Liver (tissue), 8 donors: ENCODE measurements at regions not wholly inside any gene's neighbourhood (a gene's known extent, or its start where the extent isn't known, plus 50 kb on each side); places are given as distances from the start of the nearest gene placed in this dataset.

Experiments
- DNase-seq: peaks from one replicate; pipeline ENCODE4 v3.0.0-alpha.2; 2017; ENCODE audit warnings: low spot score
- H3K27ac ChIP-seq, 2 donors: one replicate each; pipeline ENCODE4 v1.7.0; 2013; ENCODE audit warnings: inconsistent platforms in 2 of 2, low read length in 2 of 2, control low read depth in 1 of 2, low read depth in 1 of 2, mild to moderate bottlenecking in 1 of 2
- H3K27me3 ChIP-seq, 4 donors: one replicate each; pipeline versions ENCODE4 v1.6.1 to v1.7.0; 2013; ENCODE audit warnings: low read length in 3 of 4, inconsistent platforms in 1 of 4, mild to moderate bottlenecking in 1 of 4, moderate library complexity in 1 of 4; ENCODE audit not compliant: control insufficient read depth in 4 of 4, insufficient read depth in 4 of 4
- H3K36me3 ChIP-seq, 4 donors: one replicate each; pipeline versions ENCODE4 v1.6.1 to v1.7.0; 2013; ENCODE audit warnings: low read length in 3 of 4, mild to moderate bottlenecking in 3 of 4, low read depth in 1 of 4, moderate library complexity in 1 of 4; ENCODE audit not compliant: control insufficient read depth in 4 of 4, insufficient read depth in 3 of 4
- H3K4me1 ChIP-seq, 4 donors: one replicate each; pipeline versions ENCODE4 v1.6.1 to v1.7.0; 2013; ENCODE audit warnings: low read length in 3 of 4, mild to moderate bottlenecking in 3 of 4, moderate library complexity in 1 of 4; ENCODE audit not compliant: control insufficient read depth in 4 of 4, insufficient read depth in 4 of 4
- H3K4me3 ChIP-seq, 3 donors: one replicate each; pipeline versions ENCODE4 v1.6.1 to v1.7.0; 2013; ENCODE audit warnings: low read length in 3 of 3, control low read depth in 1 of 3, low read depth in 1 of 3, mild to moderate bottlenecking in 1 of 3
- H3K9ac ChIP-seq, 2 donors: one replicate each; pipeline ENCODE4 v1.7.0; 2013; ENCODE audit warnings: low read length in 2 of 2, mild to moderate bottlenecking in 2 of 2, moderate library complexity in 2 of 2, control low read depth in 1 of 2, low read depth in 1 of 2
- H3K9me3 ChIP-seq, 4 donors: one replicate each; pipeline versions ENCODE4 v1.6.1 to v1.7.0; 2013; ENCODE audit warnings: low read length in 3 of 4; ENCODE audit not compliant: control insufficient read depth in 4 of 4
- EGR1 ChIP-seq, 2 donors: IDR thresholded peaks; 2 replicates each; pipeline ENCODE4 v1.6.1; 2016 to 2018; ENCODE audit warnings: antibody characterized with exemption in 2 of 2, low read depth in 2 of 2
- FOXA2 ChIP-seq: IDR thresholded peaks from 2 replicates; pipeline ENCODE4 v1.6.1; 2016; ENCODE audit warnings: antibody characterized with exemption
- GABPA ChIP-seq, 2 donors: IDR thresholded peaks in 1 of 2; conservative IDR thresholded peaks in 1 of 2; 2 replicates each; pipeline ENCODE4 v1.6.1; 2016; ENCODE audit warnings: antibody characterized with exemption in 2 of 2, mild to moderate bottlenecking in 1 of 2, moderate library complexity in 1 of 2
- HNF4A ChIP-seq, 2 donors: conservative IDR thresholded peaks; 2 replicates each; pipeline ENCODE4 v1.6.1; 2016; ENCODE audit warnings: antibody characterized with exemption in 2 of 2, mild to moderate bottlenecking in 2 of 2
- HNF4G ChIP-seq: IDR thresholded peaks from 2 replicates; pipeline ENCODE4 v1.6.1; 2016; ENCODE audit warnings: antibody characterized with exemption
- JUND ChIP-seq, 2 donors: IDR thresholded peaks; 2 replicates each; pipeline ENCODE4 v1.6.1; 2016; ENCODE audit warnings: antibody characterized with exemption in 2 of 2
- NR2F2 ChIP-seq: IDR thresholded peaks from 2 replicates; pipeline ENCODE4 v1.6.1; 2016; ENCODE audit warnings: antibody characterized with exemption
- RAD21 ChIP-seq, 2 donors: IDR thresholded peaks; 2 replicates each; pipeline ENCODE4 v1.6.1; 2016; ENCODE audit warnings: antibody characterized with exemption in 2 of 2, mild to moderate bottlenecking in 2 of 2
- SP1 ChIP-seq: IDR thresholded peaks from 2 replicates; pipeline ENCODE4 v1.6.1; 2018; ENCODE audit warnings: antibody characterized with exemption, mild to moderate bottlenecking
- TAF1 ChIP-seq: conservative IDR thresholded peaks from 2 replicates; pipeline ENCODE4 v1.6.1; 2016; ENCODE audit warnings: antibody characterized with exemption, mild to moderate bottlenecking
- YY1 ChIP-seq: IDR thresholded peaks from 2 replicates; pipeline ENCODE4 v1.6.1; 2016; ENCODE audit warnings: antibody characterized with exemption, mild to moderate bottlenecking
- whole genome bisulfite sequencing: extraction: QIAGEN DNeasy Blood & Tissue Kit; methylation state at CpG from one replicate; pipeline ENCODE4 v1.1.7; 2013; 5-methylcytosine and 5-hydroxymethylcytosine counted together
- TF ChIP-seq, protein P1 (sequence below): IDR thresholded peaks from 2 replicates; pipeline ENCODE4 v1.6.1; 2016; ENCODE audit warnings: antibody characterized with exemption, mild to moderate bottlenecking
- TF ChIP-seq, protein P2 (sequence below): fragments of 150-350 bp; IDR thresholded peaks from 2 replicates; pipeline ENCODE4 v1.5.1; 2017; ENCODE audit warnings: improper control_type of control experiment, low read depth, low read length; ENCODE audit not compliant: missing input control
- TF ChIP-seq, protein P3 (sequence below): IDR thresholded peaks from 2 replicates; pipeline ENCODE4 v1.6.1; 2016; ENCODE audit warnings: antibody characterized with exemption
- TF ChIP-seq, protein P4 (sequence below): IDR thresholded peaks from 2 replicates; pipeline ENCODE4 v1.6.1; 2016; ENCODE audit warnings: antibody characterized with exemption
- donor health status: healthy.
- donor health status: healthy.
- donor health status: healthy.
- donor health status: healthy.
- donor health status: healthy.

DNA sequence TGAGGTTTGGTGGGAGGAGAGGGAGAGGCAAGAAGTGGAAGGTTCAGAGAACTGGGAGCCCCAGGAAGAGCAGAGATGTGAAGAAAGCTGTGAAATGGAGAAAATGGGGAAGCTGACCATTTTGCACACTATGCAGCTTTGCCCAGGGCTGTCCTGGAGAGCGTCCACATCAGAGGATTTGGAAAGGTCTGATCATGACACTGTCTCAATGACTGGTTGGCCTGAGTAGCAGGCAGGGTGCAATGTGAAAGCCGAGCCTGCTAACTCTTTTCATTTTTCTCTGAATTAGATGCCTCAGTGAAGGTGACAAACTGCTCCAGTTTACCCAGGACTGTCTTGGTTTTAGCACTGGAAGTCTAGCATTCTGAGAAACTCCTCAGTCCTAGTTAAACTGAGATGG lies 330.1 kb upstream of the RPS6KA3 start (continued):
- TF ChIP-seq, protein P1, sequence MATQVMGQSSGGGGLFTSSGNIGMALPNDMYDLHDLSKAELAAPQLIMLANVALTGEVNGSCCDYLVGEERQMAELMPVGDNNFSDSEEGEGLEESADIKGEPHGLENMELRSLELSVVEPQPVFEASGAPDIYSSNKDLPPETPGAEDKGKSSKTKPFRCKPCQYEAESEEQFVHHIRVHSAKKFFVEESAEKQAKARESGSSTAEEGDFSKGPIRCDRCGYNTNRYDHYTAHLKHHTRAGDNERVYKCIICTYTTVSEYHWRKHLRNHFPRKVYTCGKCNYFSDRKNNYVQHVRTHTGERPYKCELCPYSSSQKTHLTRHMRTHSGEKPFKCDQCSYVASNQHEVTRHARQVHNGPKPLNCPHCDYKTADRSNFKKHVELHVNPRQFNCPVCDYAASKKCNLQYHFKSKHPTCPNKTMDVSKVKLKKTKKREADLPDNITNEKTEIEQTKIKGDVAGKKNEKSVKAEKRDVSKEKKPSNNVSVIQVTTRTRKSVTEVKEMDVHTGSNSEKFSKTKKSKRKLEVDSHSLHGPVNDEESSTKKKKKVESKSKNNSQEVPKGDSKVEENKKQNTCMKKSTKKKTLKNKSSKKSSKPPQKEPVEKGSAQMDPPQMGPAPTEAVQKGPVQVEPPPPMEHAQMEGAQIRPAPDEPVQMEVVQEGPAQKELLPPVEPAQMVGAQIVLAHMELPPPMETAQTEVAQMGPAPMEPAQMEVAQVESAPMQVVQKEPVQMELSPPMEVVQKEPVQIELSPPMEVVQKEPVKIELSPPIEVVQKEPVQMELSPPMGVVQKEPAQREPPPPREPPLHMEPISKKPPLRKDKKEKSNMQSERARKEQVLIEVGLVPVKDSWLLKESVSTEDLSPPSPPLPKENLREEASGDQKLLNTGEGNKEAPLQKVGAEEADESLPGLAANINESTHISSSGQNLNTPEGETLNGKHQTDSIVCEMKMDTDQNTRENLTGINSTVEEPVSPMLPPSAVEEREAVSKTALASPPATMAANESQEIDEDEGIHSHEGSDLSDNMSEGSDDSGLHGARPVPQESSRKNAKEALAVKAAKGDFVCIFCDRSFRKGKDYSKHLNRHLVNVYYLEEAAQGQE = no peak
- no peak for TF ChIP-seq FOXA2

DNA sequence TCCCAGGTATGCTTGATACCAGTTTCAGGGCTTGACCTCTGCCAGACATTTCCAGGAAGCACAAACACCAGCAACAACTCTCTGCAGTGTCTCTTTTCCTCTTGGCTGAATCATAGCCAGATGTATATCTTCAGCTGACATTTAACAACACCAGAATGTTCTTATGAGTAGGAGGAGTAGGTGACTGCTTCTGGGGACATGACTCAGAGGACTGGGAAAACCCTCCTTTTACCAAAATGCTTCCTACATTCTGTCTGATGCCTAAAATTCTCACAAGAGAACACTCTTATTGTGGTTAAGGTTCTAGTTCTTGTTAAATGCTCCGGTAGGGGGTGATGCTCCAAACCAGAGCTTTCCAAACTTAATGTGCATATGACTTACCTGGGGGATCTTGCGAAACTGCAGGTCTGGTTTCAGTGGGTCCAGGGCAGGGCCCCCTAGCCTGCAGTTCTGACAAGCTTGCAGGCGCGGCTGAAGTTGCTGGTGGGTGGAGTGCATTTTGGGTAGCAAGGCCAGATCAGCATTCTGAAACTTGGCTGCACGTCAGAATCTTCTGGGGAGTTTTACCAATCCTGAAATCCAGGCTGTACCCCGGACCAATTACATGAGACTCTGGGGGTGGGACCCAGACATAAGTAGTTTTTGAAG lies 329.3 kb upstream of the RPS6KA3 start:
- no peak overlapping the region for H3K4me3 ChIP-seq
- H3K36me3 ChIP-seq = no peaks in the 10 kb centered on the region
- 80% methylated on average over 6 of the region's 6 CpGs for WGBS
- H3K9ac ChIP-seq = no peak overlapping the region
- H3K27me3 ChIP-seq = peaks cover 0 to 2% (median 0%) of the 10 kb centered on the region in 4 donors
- H3K27ac ChIP-seq = no peak overlapping the region
- H3K4me1 ChIP-seq = peaks cover 0 to 1% (median 0%) of the 10 kb centered on the region in 4 donors
- H3K9me3 ChIP-seq = no peaks in the 10 kb centered on the region
- DNase-seq = no peak
- TF ChIP-seq EGR1 (IDR thresholded peaks at IDR 0.05; ENCODE audit: low read depth in 2 of 2) = no peak
- TF ChIP-seq YY1 = no peak
- TF ChIP-seq JUND (IDR thresholded peaks at IDR 0.05) = no peak
- TF ChIP-seq SP1 = no peak
- TF ChIP-seq GABPA (IDR thresholded peaks at IDR 0.05 in 1 of 2, conservative IDR thresholded peaks at IDR 0.05 in 1 of 2) = no peak
- no peak for TF ChIP-seq HNF4A (conservative IDR thresholded peaks at IDR 0.05)
- TF ChIP-seq, protein P2, sequence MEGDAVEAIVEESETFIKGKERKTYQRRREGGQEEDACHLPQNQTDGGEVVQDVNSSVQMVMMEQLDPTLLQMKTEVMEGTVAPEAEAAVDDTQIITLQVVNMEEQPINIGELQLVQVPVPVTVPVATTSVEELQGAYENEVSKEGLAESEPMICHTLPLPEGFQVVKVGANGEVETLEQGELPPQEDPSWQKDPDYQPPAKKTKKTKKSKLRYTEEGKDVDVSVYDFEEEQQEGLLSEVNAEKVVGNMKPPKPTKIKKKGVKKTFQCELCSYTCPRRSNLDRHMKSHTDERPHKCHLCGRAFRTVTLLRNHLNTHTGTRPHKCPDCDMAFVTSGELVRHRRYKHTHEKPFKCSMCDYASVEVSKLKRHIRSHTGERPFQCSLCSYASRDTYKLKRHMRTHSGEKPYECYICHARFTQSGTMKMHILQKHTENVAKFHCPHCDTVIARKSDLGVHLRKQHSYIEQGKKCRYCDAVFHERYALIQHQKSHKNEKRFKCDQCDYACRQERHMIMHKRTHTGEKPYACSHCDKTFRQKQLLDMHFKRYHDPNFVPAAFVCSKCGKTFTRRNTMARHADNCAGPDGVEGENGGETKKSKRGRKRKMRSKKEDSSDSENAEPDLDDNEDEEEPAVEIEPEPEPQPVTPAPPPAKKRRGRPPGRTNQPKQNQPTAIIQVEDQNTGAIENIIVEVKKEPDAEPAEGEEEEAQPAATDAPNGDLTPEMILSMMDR = no peak
- TF ChIP-seq RAD21 (IDR thresholded peaks at IDR 0.05) = no peak
- no peak for TF ChIP-seq HNF4G
- TF ChIP-seq, protein P3, sequence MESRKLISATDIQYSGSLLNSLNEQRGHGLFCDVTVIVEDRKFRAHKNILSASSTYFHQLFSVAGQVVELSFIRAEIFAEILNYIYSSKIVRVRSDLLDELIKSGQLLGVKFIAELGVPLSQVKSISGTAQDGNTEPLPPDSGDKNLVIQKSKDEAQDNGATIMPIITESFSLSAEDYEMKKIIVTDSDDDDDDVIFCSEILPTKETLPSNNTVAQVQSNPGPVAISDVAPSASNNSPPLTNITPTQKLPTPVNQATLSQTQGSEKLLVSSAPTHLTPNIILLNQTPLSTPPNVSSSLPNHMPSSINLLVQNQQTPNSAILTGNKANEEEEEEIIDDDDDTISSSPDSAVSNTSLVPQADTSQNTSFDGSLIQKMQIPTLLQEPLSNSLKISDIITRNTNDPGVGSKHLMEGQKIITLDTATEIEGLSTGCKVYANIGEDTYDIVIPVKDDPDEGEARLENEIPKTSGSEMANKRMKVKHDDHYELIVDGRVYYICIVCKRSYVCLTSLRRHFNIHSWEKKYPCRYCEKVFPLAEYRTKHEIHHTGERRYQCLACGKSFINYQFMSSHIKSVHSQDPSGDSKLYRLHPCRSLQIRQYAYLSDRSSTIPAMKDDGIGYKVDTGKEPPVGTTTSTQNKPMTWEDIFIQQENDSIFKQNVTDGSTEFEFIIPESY = no peak
- TF ChIP-seq NR2F2 = no peak
- TF ChIP-seq TAF1 = no peak
- TF ChIP-seq, protein P4, sequence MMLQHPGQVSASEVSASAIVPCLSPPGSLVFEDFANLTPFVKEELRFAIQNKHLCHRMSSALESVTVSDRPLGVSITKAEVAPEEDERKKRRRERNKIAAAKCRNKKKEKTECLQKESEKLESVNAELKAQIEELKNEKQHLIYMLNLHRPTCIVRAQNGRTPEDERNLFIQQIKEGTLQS = no peak
- TF ChIP-seq FOXA2 = no peak
- TF ChIP-seq, protein P1 = no peak
